ENCODE measurements at regions not wholly inside any gene's neighbourhood (a gene's known extent, or its start where the extent isn't known, plus 50 kb on each side); places are given as distances from the start of the nearest gene placed in this dataset.

GRCh38 chr11:70915158-70915985 lies 337.0 kb downstream of the SHANK2 start:
- DNase-seq = no peak

- no peak for DNase-seq
Observed at GRCh38 chr11:70916351-70916750, 336.0 kb downstream of the SHANK2 start.

DNA sequence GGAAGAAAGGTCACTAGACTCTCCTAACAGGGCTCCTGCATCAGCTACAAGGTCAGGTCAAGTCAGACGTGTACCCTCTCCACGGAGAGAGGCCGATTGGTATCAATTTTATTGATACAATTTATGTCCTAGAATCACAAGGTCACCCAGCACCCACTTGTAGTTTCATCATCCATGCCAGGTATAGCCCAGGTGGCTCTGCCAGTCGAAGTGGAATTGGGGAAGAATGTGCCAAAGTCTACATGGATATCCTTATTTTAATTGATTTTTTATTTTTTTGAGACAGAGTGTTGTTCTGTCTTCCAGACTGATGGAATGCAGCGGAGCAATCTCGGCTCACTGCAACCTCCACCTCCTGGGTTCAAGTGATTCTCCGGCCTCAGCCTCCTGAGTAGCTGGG lies 334.1 kb downstream of the SHANK2 start:
- no peak for DNase-seq

DNA sequence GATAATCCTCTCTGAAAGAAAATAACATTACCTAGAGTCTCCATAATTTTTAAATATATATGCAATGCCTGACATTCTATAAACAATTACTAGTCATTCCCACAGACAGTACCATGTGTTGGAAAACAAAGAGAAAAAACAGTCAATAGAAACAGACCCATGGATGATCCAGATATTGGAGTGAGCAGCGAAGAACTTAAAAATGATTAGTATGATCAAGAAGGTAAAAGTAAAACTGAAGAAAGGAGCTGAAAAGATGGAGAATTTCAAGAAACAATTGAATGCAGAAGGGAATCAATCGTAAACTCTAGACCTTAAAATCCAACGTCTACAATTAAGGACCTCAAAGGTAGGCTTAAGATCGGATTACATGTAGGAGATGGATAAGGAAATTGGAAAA lies 330.6 kb downstream of the SHANK2 start:
- DNase-seq = no peak

- DNase-seq = no peak
Observed at GRCh38 chr11:70924108-70924507, 328.3 kb downstream of the SHANK2 start.

DNA sequence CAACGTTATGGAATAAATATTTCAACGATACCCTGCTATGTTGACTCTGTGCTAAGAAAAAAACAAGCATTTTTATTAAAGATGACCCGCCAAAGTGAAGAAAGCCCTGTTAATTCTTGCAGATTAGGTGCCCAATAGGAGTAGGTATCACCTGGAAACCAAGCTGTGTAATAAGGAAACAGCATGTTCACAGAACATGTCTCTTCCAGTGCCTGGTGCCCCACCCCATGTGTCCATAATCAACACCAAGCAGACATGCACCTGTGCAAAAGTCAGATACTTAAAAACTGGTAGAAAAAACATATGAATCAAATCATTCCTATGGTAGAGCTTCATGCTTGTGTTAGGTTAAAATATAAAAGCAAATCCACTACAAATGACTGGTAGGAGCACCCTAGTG lies 327.1 kb downstream of the SHANK2 start:
- no peak for DNase-seq

- no peak for DNase-seq
Observed at GRCh38 chr11:70926543-70927201, 325.7 kb downstream of the SHANK2 start.

DNA sequence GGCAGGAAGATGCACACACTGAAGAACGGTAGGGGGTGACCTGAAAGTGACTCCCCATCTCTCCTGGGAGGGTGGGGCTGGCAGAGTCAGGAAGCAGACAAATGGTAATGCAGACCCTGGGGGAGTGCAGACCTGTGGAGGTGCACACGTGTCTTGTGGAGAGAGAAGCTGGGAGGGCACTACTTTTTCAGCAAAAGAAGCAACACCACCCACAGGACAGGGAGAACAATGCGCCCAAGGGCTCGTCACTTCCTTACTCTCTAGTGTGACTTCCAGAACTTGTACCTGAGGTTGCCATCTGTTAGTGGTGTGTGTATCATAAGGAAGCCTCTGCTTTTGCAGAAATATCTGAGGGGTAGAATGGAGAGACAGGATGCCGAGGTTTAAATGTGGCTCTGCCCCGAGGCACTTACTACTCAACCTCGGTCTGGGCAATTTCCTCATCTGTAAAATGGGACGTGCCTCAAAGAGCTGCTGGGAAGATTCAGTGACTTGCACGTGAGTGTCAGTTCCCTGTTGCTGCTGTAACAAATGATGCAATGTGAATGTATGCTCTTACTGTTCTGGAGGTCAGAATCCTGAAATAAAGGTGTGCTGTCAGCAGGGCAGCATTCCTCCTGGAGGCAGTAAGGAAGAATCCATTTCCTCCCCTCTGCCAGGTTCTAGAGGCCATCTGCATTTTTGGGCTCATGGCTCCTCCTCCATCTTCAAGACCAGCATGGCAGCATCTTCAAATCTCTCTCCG lies 323.4 kb downstream of the SHANK2 start:
- DNase-seq = no peak

DNA sequence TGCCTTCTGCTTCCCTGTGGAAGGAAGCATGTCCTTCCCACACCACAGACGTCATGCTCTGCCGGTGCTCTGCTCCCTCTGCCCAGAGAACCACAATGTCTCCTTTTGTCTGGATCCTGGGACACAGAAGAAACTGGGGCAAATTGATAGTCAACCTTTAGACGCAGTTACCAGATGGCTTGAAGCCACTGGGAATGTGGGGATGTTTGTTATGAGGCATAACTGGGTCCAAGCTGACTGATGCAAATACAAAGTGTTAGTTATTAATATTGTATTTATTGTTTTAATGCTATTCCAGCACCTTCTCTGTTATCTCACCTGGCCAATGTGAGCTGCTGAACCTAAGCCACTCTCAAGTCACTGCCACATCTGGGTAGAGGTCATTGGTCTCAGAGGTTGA lies 322.2 kb downstream of the SHANK2 start:
- no peak for DNase-seq

GRCh38 chr11:70931430-70931829 lies 320.9 kb downstream of the SHANK2 start:
- DNase-seq = no peak

- DNase-seq = no peak
Observed at GRCh38 chr11:70933981-70934583, 318.3 kb downstream of the SHANK2 start.

GRCh38 chr11:70935006-70935768 lies 317.2 kb downstream of the SHANK2 start:
- no peak for DNase-seq

GRCh38 chr11:70942593-70942992 lies 309.8 kb downstream of the SHANK2 start:
- DNase-seq = no peak

GRCh38 chr11:70944141-70944540 lies 308.2 kb downstream of the SHANK2 start:
- DNase-seq = no peak

GRCh38 chr11:70944636-70945035 lies 307.7 kb downstream of the SHANK2 start:
- DNase-seq = no peak

- no peak for DNase-seq
Observed at GRCh38 chr11:70948398-70948797, 304.0 kb downstream of the SHANK2 start.

- DNase-seq = no peak
Observed at GRCh38 chr11:70948855-70949531, 303.4 kb downstream of the SHANK2 start.

DNA sequence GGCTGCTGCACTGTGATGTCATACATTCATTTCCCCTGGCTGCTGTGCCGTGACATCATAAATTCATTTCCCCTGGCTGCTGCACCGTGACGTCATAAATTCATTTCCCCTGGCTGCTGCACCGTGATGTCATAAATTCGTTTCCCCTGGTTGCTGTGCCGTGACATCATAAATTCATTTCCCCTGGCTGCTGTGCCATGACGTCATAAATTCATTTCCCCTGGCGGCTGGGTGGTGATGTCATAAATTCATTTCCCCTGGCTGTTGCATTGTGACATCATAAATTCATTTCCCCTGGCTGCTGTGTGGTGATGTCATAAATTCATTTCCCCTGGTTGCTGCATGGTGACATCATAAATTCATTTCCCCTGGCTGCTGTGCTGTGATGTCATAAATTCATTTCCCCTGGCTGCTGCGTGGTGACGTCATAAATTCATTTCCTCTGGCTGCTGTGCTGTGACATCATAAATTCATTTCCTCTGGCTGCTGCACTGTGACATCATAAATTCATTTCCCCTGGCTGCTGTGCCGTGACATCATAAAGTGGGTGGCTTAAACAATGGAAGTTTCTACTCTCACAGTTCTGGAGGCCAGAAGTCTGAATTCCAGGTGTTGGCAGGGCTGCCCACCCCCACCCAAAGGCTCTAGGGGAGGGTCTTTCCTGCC lies 301.1 kb downstream of the SHANK2 start:
- no peak for DNase-seq

GRCh38 chr11:70952191-70952590 lies 300.2 kb downstream of the SHANK2 start:
- no peak for DNase-seq

DNA sequence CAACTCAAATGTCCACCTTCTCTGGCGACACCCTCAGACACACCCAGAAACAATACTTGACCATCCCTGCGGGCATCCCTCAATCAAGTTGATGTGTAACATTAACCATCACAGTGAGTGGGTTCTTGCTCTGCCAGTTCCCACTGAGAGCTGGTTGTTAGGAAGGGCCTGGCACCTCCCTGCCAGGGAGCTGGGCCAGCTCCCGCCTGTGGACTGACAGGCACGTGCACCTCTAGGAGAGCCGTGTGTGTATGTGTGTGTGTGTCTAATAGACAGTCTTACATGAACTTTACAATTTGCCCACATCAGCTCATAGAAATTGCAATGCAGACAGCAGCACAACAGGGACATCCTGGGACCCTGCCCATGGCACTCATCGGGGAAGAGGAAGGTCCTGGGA lies 298.7 kb downstream of the SHANK2 start:
- DNase-seq = no peak

DNA sequence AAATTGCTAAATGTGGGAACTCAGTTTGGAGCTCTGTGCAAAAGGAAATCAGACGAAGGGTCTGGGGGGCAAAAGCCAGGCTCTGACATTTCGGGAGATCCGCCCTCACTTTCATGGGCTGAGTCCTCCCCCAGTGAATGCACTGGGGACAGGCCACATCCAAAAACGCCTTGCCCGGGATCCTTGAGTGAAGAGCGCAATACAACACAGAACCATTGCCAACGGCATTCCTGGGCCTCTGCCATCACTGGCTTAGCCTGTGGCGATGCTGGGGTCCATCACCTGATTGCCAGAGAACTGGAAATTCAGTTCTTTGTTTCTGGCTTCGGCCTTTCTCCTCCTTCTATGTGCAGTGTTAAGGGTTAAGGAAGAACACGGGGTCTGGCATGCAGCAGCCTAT lies 297.9 kb downstream of the SHANK2 start:
- DNase-seq = no peak
